ENCODE measurements at regions not wholly inside any gene's neighbourhood (a gene's known extent, or its start where the extent isn't known, plus 50 kb on each side); places are given as distances from the start of the nearest gene placed in this dataset.

- CTCF ChIA-PET (ENCODE audit: low intra/inter-chr PET ratio) = no interaction called here
- POLR2A ChIA-PET = interaction anchor here (0.9 kb wide), 1 partner anchor 1567 kb away, joined by 4 read pairs; no protein-coding TSS in a partner anchor
- H3K79me2 ChIP-seq (ENCODE audit: control insufficient read depth, insufficient read depth, low read length) = no peaks in the 10 kb centered on the region
- WGBS (ENCODE audit: insufficient coverage, low coverage, missing lambda C conversion rate) = 2% methylated on average over 6 of the region's 6 CpGs
- intact Hi-C loops (cut with micrococcal nuclease) (no loop called here), in situ Hi-C loops (cut with MboI) (no loop called here)
- H3K9ac ChIP-seq (ENCODE audit: insufficient read depth in 1 of 2, low read depth in 2 of 2, low read length in 2 of 2) = no peak overlapping the region
- no peak for FAIRE-seq
- no peaks in the 10 kb centered on the region for H4K20me1 ChIP-seq (replicated peaks; ENCODE audit: control insufficient read depth, insufficient read depth, low read length)
- peaks cover 4% of the 10 kb centered on the region; the same call in 1 of the 2 replicates for H3K9me3 ChIP-seq (replicated peaks; ENCODE audit: control insufficient read depth, insufficient read depth, low read depth, low read length)
- no peaks in the 10 kb centered on the region for H3K4me1 ChIP-seq (replicated peaks in 1 of 2; ENCODE audit: control insufficient read depth in 2 of 2, insufficient read depth in 2 of 2, low read length in 2 of 2)
- no peaks in the 10 kb centered on the region for H3K36me3 ChIP-seq (ENCODE audit: control insufficient read depth, insufficient read depth, low read length)
- no peaks in the 10 kb centered on the region for H3K9me1 ChIP-seq (ENCODE audit: control insufficient read depth, insufficient read depth, low read length)
- no peak overlapping the region for H3K4me2 ChIP-seq (ENCODE audit: insufficient read depth, low read length)
- H3K27me3 ChIP-seq (ENCODE audit: control insufficient read depth in 2 of 2, insufficient read depth in 2 of 2, low read length in 2 of 2) = no peaks in the 10 kb centered on the region
- TF ChIP-seq HOXB6 (CRISPR knock-in tag; IDR thresholded peaks at IDR 0.05; ENCODE audit: borderline replicate concordance) (no peak), RAD21 (CRISPR knock-in tag; conservative IDR thresholded peaks at IDR 0.05 in 1 of 2, IDR thresholded peaks at IDR 0.05 in 1 of 2) (peak in 1 of 2 experiments; percentile 15; a peak in 1 of 4 replicates), CTCF (IDR thresholded peaks at IDR 0.05 in 2 of 3, conservative IDR thresholded peaks at IDR 0.05 in 1 of 3; ENCODE audit: insufficient read depth in 2 of 3, low read depth in 1 of 3, low read length in 3 of 3) (peak in 2 of 3 experiments; percentile 36 to 37; a peak in 2 of 6 replicates), CHCHD3 (CRISPR knock-in tag; IDR thresholded peaks at IDR 0.05) (no peak)
- no TSS peak for BruUV-seq (replicated peaks)
- no peak overlapping the region for H3K4me3 ChIP-seq
- DNase-seq (ENCODE audit: extremely low read depth in 1 of 4, low spot score in 3 of 4) = peak; percentile 11 to 23 (median 18)
- no peak overlapping the region for H2AFZ ChIP-seq (ENCODE audit: low read depth, low read length)
- no peak for ATAC-seq
- H3K27ac ChIP-seq (ENCODE audit: extremely low read depth, low read depth, low read length) = no peak overlapping the region
These were observed 181.1 kb upstream of the SPEF2 start for GRCh38 chr5:35436400-35437057.
